Inflammatory macrophage (primary cell): ENCODE measurements at regions not wholly inside any gene's neighbourhood (a gene's known extent, or its start where the extent isn't known, plus 50 kb on each side); places are given as distances from the start of the nearest gene placed in this dataset.
"Not testable (repeated sequence)": the region's sequence is repeated elsewhere in the genome, so short reads cannot be mapped to it uniquely, and the experiment has no call there.

Source experiments
- DNase-seq, 2 donors: peaks; one replicate each; pipeline ENCODE4 v3.0.0-alpha.2; 2020 to 2022

DNA sequence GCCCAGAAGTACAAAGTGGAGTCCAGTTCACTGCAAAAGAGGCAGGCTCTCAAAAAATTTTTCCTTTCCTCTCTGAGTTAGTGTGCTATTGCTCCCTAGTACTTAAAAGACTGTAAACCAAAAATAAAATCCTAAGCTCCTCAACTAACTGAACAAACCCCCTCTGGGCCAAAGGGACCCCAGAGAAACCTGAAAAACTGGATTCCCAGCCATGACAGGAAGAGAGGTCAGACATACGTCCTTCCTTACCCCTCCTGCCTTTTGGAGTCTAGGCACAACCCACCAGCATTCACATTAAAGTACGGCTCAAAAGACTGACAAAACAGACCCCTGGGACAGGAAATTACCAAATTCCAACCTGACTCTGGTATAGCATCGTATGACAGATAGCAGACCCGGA is 957.9 kb upstream of the PRKX start:
- DNase-seq, result no peak

DNA sequence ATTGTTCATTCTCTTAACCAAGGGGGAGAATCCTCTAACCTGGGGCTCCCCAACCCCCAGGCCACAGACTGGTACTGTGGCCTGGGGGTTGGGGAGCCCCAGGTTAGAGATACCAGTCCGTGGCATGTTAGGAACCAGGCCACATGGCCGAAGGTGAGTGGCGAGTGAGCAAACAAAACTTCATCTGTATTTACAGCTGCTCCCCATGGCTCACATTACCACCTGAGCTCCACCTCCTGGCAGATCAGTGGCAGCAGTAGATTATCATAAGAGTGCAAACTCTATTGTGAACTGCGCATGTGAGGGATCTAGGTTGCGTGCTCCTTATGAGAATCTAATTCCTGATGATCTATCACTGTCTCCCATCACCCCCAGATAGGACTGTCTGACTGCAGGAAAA is 957.2 kb upstream of the PRKX start:
- DNase-seq, result no peak

DNA sequence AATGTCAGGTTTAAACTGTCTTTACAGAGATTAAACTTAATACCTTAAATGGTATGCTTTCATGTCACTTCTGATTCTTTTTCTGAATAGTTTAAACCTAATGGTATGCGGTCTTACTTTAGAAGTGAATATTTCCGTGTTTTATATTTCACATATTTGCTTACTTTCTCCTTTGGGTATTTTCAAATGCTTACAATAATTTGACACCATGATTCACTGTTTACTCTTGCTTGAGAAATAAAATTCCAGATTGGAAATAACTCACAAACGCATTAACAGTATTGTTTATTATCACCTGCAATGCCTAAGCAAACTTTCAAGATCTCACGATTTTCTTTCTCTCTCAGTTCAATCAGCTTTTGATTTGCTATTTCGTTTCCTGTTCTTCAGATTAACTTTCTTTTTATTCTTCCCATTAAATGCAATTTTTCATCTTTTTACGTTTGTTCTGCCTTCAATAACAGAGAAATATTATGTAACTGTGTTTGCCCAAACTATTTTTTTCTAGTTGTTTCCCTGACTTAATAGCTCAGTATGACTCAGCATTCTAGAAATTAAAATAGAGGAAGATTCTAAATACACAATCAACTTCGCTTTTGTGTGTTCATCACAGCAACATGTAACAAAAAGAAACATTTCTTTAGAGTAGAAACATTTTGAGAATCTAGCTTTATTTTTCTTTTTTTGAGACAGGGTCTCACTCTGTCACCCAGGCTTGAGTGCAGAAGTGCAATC is 955.5 kb upstream of the PRKX start:
- DNase-seq, result peak in 1 of 2 donors; percentile 3

- DNase-seq, result no peak
Measured at GRCh38 chrX:4663085-4663484, 949.6 kb upstream of the PRKX start.

DNA sequence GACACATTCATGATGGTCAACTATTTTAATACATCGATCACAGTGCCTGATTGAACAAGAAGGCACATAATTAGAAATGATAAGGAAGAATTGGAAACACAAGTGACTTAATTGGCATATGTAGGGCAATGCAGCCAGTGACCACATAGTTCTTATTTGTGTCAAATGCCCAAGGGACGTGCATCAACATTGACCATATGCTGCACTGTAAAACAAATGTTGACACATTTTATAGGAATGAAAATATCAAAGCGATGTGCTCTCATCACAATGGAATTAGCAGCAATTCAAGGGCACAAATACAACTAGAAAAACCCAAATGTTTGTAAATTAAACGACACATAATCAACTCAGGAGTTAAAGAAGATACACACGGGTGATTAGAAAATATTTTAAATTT is 948.3 kb upstream of the PRKX start:
- no peak for DNase-seq

GRCh38 chrX:4656419-4656818 is 943.0 kb upstream of the PRKX start:
- no peak for DNase-seq

DNA sequence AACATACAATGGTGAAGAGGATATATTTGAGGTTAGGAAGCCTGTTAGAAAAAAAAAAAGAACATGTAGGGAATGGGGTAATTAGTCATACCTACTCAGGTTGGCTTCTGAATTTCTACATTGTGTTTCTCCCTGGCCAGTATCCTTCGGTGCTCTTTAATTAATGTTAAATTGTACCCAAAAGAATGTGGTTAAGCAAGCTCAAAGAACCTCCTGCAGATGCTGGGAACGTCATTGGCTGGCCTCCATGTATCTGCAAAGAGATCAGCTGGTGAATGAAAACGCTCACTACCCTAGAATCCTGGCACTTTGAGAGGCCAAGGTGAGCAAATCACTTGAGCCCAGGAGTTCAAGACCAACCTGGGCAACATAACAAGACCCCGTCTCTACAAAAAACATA is 942.3 kb upstream of the PRKX start:
- DNase-seq, result no peak

DNA sequence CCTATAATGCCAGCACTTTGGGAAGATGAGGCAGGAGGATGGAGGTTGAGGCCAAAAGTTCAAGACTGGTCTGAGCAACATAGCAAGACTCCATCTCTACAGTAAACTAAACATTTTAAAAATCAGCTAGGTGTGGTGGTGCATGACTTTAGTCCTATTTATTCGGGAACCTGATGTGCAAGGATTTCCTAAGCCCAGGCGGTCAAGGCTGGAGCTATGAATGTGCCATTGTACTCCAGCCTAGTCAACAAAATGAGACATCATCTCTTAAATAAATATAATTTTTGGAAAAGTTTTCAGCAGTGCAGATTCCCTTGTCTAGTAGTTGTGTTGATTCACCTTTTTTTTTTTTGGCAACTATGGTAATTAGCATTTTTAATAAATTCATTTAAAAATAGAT is 928.7 kb upstream of the PRKX start:
- no peak for DNase-seq

DNA sequence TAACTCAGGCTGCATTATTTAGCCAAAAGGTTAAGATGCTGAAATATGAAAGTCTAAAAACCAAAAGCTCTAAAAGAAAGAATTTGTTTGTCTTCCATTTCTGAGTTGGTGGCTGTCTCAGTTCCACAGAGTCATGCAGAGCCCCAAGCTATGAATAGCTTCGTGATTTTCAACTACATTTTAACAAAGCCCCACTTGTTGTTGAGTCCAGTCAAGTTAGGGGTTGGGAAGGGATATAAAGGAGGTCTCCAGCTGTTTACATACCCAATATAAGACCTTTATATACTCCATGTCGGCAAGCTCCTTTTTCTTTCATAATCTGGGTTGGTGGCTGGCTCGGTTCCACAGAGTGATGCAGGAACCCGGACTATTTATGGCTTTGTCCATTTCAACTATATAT is 924.6 kb upstream of the PRKX start:
- no peak for DNase-seq

DNA sequence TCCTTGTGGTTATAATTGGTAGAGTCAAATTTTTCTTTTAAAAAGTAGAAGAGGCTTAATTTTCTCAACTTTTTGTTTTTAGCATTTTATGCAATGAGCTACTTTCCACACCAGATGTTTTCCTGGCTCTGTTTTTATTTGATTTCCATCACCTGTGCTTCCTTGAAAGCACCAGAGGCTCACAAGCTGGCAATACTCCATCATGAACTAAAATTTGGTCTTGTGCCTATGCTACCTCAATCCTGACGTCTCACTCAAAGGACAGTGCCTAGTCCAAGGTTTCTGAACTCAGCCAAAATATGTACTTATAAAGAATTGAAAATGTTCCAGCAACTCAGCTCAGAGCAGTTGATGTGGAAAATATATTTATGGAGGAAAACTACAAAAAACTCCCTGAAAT is 914.0 kb upstream of the PRKX start:
- no peak for DNase-seq

DNA sequence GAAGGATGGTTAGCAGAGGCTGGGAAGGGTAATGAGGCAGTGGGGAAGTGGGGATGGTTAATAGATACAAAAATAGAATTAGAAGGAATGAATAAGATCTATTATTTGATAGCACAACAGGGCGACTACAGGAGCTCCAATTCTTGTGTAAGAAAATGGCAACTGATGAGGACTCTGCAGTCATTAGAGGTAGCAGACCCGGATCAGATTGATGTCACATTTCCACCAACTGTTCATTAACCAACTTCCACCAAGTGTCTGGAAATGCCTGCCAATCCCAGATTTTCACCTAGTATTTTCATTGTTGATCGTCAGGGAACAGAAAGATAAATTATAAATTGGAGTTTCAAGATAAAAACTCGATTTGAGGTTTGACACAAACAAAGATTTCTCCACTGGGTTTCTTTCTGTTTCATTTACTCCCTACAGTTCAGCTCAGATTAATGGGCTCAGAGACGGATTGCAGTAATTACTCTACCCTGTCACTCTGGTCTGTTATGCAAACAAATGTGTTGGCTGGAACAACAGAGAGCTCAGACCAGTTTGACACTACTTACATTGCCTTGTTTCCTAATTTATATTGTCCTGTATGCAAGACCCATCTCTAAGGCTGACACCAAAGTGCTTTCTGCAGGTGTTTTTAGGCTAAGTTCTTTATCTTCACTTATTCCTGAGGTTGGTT is 909.2 kb upstream of the PRKX start:
- DNase-seq, result no peak

DNA sequence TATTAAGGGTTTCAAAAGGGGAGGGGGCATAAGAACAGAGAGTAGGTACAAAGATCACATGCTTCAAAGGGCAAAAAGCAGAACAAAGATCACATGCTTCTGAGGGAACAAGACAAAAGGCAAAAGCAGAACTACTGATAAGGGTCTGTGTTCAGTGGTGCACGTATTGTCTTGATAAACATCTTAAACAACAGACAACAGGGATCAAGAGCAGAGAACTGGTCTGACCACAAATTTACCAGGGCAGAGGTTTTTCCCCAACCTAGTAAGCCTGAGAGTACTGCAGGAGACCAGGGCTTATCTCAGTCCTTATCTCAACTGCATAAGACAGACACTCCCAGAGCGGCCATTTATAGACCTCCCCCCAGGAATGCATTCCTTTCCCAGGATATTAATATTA is 900.2 kb upstream of the PRKX start:
- not testable (repeated sequence) for DNase-seq

GRCh38 chrX:4588893-4589292 is 875.4 kb upstream of the PRKX start:
- no peak for DNase-seq

GRCh38 chrX:4588466-4588865 is 875.0 kb upstream of the PRKX start:
- no peak for DNase-seq

DNA sequence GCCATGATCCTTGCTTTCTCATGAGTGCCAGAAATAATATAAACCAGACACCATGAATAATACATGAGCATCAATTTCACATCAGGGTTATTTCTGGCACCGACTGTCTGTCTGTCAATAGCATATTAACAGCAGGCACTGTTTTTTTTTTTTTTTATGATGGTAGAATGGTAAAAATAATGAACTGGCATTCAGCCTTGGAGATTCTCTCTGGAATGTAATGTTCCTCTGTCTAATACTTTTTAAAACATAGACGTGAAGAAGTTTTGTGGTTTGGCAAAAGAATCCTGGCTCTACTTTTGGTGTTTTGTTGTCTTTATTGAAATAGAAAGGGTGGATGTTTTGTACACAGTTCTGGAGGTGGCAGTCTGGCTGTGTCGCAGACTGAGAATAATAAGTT is 874.6 kb upstream of the PRKX start:
- DNase-seq, result no peak

DNA sequence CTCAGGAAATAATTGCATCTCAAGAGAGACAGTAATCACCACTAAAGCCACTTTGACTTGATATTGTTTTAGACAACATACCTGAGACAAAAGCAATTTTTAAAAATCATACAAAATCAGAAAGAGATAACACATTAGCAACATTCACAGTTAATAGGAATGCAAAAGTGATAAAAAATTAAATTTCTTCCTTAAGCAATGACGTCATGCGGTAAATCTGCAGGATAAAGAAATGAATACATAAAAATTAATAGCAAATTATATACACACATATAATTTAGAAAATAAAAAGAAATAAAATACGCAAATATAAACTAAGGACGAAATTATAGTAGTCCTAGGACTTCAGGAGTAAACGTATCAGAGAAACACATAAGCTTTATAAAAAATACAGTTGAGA is 866.5 kb upstream of the PRKX start:
- no peak for DNase-seq

DNA sequence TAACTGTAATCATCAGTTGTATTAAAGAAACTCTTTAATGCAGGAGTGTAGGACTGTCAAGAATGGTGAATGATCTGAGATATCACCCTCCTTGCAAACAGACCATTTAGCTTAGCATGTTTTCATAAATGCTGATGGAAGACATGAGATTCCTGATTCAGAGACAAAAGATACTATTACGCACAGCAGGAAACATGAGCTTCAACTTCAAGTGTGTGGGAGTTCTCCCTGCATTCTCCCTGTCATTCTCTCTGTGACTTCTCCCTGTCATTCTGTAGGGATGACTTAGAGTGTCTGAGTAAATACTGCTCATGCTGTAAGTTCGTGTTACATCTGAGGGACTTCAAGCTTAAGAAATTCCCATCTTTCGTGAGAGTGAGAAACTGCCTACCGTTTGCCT is 866.0 kb upstream of the PRKX start:
- no peak for DNase-seq

- no peak for DNase-seq
Measured at GRCh38 chrX:4572691-4573090, 859.2 kb upstream of the PRKX start.

DNA sequence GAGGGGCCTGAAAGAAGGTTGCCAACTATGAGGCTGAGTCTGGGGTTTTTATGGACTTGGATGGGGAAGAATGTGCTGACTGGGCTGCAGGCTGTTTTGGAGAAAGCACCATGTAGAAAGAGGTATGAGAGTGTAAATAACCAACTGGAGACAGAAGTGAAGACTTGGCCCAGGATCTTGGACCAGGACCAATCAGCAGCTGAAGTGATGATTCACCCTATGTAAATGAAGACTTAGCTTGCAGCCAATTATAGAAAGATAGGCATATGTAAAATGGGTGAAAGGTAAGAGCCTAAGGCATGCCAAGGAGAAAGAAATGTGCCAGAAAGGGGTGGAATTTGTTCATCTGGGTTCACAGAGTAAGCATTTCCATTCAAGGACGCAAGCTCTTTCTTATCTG is 856.7 kb upstream of the PRKX start:
- no peak for DNase-seq

GRCh38 chrX:4560192-4560591 is 846.7 kb upstream of the PRKX start:
- no peak for DNase-seq

DNA sequence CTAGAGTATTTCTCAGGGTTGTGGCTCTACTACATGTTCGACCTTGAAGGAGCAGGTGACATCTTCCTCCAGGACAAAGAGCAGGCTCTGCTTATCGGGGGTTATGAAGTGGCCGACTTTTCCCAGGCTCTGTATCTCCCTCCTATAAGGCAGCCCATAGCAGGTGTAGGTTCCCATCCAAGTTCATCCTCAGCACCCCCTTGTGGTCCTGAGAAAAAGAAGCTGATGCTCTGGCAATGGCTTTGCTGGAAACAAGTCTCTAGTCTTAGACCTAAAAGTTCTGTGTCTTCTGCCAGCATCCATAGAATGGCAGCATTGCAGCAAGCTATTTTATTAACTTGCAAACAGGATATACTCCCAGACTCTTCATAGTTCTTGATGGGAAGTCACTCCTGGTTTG is 836.6 kb upstream of the PRKX start:
- DNase-seq, result no peak

DNA sequence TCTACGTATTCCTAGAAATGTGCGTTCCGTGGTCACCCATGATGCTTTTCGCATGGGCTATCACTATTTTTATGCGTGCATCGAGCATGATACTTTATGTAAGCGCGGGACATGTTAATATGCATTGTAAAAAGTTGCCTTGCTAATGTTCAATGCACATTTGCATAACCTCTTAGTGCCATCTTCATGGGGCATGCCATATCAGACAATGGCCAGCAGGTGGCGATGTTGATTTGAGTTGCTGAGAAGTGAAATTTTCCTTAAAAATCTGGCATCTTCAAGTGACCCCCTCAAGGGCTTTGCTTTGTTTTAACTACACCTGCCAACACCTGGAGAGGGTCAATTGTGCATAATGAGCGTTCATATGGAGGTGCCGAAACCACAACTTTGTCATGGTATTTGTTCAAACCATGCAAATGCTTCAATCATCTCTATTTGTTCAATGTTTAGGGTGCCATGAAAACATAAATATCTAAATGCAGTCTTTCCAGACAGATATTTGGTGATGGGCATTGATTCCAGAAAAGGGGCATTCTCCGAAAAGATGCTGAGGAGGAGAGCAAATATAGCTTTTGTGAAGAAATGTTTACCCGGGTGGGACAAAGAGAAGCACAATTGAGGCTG is 833.9 kb upstream of the PRKX start:
- peak; percentile 36 to 45 for DNase-seq

GRCh38 chrX:4546178-4546577 is 832.7 kb upstream of the PRKX start:
- DNase-seq, result not testable (repeated sequence)

GRCh38 chrX:4528247-4528646 is 814.8 kb upstream of the PRKX start:
- no peak for DNase-seq
